Uterus (tissue), 2 donors: ENCODE measurements at regions not wholly inside any gene's neighbourhood (a gene's known extent, or its start where the extent isn't known, plus 50 kb on each side); places are given as distances from the start of the nearest gene placed in this dataset.

Source experiments
- CTCF ChIP-seq, 4 experiments: fragments of 200-600 bp in 2 of 4; fragments of 450-650 bp in 2 of 4; sonication (generic) in 2 of 4; IDR thresholded peaks; one replicate each; pipeline ENCODE4 v1.5.1; 2016 to 2019; ENCODE audit warnings: antibody characterized with exemption in 4 of 4, mild to moderate bottlenecking in 2 of 4, moderate library complexity in 1 of 4
- POLR2A ChIP-seq, 2 donors: fragments of 450-650 bp; IDR thresholded peaks; one replicate each; pipeline ENCODE4 v1.6.1; 2016; ENCODE audit warnings: antibody characterized with exemption in 2 of 2, mild to moderate bottlenecking in 1 of 2, moderate library complexity in 1 of 2

GRCh38 chr6:23327621-23328020, 758.3 kb downstream of the HDGFL1 start:
- TF ChIP-seq CTCF (IDR thresholded peaks at IDR 0.05) (no peak), POLR2A (IDR thresholded peaks at IDR 0.05) (no peak)
